H9 (cell line): ENCODE measurements at regions not wholly inside any gene's neighbourhood (a gene's known extent, or its start where the extent isn't known, plus 50 kb on each side); places are given as distances from the start of the nearest gene placed in this dataset.

Source experiments
- DNase-seq: peaks from one replicate; pipeline ENCODE4 v3.0.0-alpha.2; 2017
- H2AFZ ChIP-seq: one replicate; pipeline ENCODE4 v1.6.1; 2013; ENCODE audit warnings: mild to moderate bottlenecking, low read length, control low read depth, moderate library complexity
- H2AK5ac ChIP-seq: 2 replicates; pipeline ENCODE4 v1.6.1; 2013; ENCODE audit warnings: low read length, control low read depth, mixed read lengths; ENCODE audit not compliant: insufficient read length
- H2BK120ac ChIP-seq: one replicate; pipeline ENCODE4 v1.6.1; 2013; ENCODE audit warnings: low read depth, mild to moderate bottlenecking, low read length, control low read depth, inconsistent platforms; ENCODE audit not compliant: poor library complexity, severe bottlenecking
- H2BK12ac ChIP-seq: 2 replicates; pipeline ENCODE4 v1.6.1; 2013; ENCODE audit warnings: low read length, control low read depth, mixed read lengths, low read depth; ENCODE audit not compliant: insufficient read length
- H2BK15ac ChIP-seq: 2 replicates; pipeline ENCODE4 v1.6.1; 2013; ENCODE audit warnings: low read depth, low read length, control low read depth
- H2BK20ac ChIP-seq: one replicate; pipeline ENCODE4 v1.6.1; 2013; ENCODE audit warnings: low read depth, mild to moderate bottlenecking, low read length, control low read depth, inconsistent platforms; ENCODE audit not compliant: poor library complexity, severe bottlenecking
- H2BK5ac ChIP-seq: 2 replicates; pipeline ENCODE4 v1.6.1; 2013; ENCODE audit warnings: low read length, control low read depth, mixed read lengths; ENCODE audit not compliant: insufficient read length
- H3K14ac ChIP-seq: 2 replicates; pipeline ENCODE4 v1.6.1; 2013; ENCODE audit warnings: low read length, control low read depth; ENCODE audit not compliant: insufficient read depth
- H3K18ac ChIP-seq: 2 replicates; pipeline ENCODE4 v1.6.1; 2013; ENCODE audit warnings: low read depth, mild to moderate bottlenecking, mixed read lengths, low read length, control low read depth; ENCODE audit not compliant: insufficient read length
- H3K23ac ChIP-seq: 2 replicates; pipeline ENCODE4 v1.6.1; 2013; ENCODE audit warnings: low read length, control low read depth, mixed read lengths, low read depth; ENCODE audit not compliant: insufficient read length
- H3K23me2 ChIP-seq: 2 replicates; pipeline ENCODE4 v1.6.1; 2013; ENCODE audit warnings: low read depth, mild to moderate bottlenecking, mixed read lengths, low read length, control low read depth; ENCODE audit not compliant: insufficient read length, poor library complexity, severe bottlenecking
- H3K27ac ChIP-seq: 2 replicates; pipeline ENCODE4 v1.5.1; 2013; ENCODE audit warnings: low read length, control low read depth, mixed read lengths, low read depth; ENCODE audit not compliant: insufficient read length
- H3K27me3 ChIP-seq: 2 replicates; pipeline ENCODE4 v1.6.1; 2013; ENCODE audit warnings: low read length, control low read depth, inconsistent platforms; ENCODE audit not compliant: insufficient read depth
- H3K4ac ChIP-seq: 2 replicates; pipeline ENCODE4 v1.6.1; 2013; ENCODE audit warnings: low read depth, mild to moderate bottlenecking, control low read depth, inconsistent platforms, low read length, moderate library complexity
- H3K4me1 ChIP-seq: 2 replicates; pipeline ENCODE4 v1.6.1; 2013; ENCODE audit warnings: low read length, control low read depth, inconsistent platforms; ENCODE audit not compliant: insufficient read depth
- H3K4me2 ChIP-seq: 2 replicates; pipeline ENCODE4 v1.6.1; 2013; ENCODE audit warnings: low read length, control low read depth, mixed read lengths; ENCODE audit not compliant: insufficient read length, insufficient read depth
- H3K56ac ChIP-seq: 2 replicates; pipeline ENCODE4 v1.6.1; 2013; ENCODE audit warnings: low read depth, mild to moderate bottlenecking, mixed read lengths, low read length, control low read depth; ENCODE audit not compliant: insufficient read length
- H3K79me1 ChIP-seq: 2 replicates; pipeline ENCODE4 v1.6.1; 2013; ENCODE audit warnings: low read depth, mild to moderate bottlenecking, moderate library complexity, low read length, control low read depth, inconsistent platforms; ENCODE audit not compliant: insufficient read depth, poor library complexity, severe bottlenecking
- H3K79me2 ChIP-seq: 2 replicates; pipeline ENCODE4 v1.6.1; 2013; ENCODE audit warnings: low read length, control low read depth, inconsistent platforms; ENCODE audit not compliant: insufficient read depth
- H3K9ac ChIP-seq: 2 replicates; pipeline ENCODE4 v1.6.1; 2013; ENCODE audit warnings: low read length, control low read depth, mixed read lengths; ENCODE audit not compliant: insufficient read length; ENCODE audit errors: extremely low read depth
- H3K9me3 ChIP-seq: one replicate; pipeline ENCODE4 v1.6.1; 2013; ENCODE audit warnings: low read depth, low read length, inconsistent platforms; ENCODE audit not compliant: control insufficient read depth
- H3T11ph ChIP-seq: one replicate; pipeline ENCODE4 v1.6.1; 2013; ENCODE audit warnings: mild to moderate bottlenecking, low read length, control low read depth, inconsistent platforms
- H4K20me1 ChIP-seq: one replicate; pipeline ENCODE4 v1.6.1; 2013; ENCODE audit not compliant: control insufficient read depth, insufficient read length, insufficient read depth
- H4K5ac ChIP-seq: 2 replicates; pipeline ENCODE4 v1.6.1; 2013; ENCODE audit warnings: low read depth, mild to moderate bottlenecking, mixed read lengths, low read length, control low read depth; ENCODE audit not compliant: insufficient read length
- H4K8ac ChIP-seq: replicated peaks from 2 replicates; pipeline ENCODE4 v1.6.1; 2013; ENCODE audit warnings: low read length, control low read depth, mixed read lengths, low read depth; ENCODE audit not compliant: insufficient read length
- H4K91ac ChIP-seq: 2 replicates; pipeline ENCODE4 v1.6.1; 2013; ENCODE audit warnings: low read depth, mild to moderate bottlenecking, moderate library complexity, mixed read lengths, low read length, control low read depth; ENCODE audit not compliant: insufficient read length
- H3K27ac Mint-ChIP-seq, 3 experiments: 2 replicates in 2 of 3; 3 replicates in 1 of 3; pipeline ENCODE4 v1.8.0; 2020 to 2021; ENCODE audit warnings: mixed read lengths in 3 of 3, mild to moderate bottlenecking in 1 of 3, moderate library complexity in 1 of 3
- H3K27me3 Mint-ChIP-seq: 2 replicates; pipeline ENCODE4 v1.8.0; 2021; ENCODE audit warnings: low read depth, mild to moderate bottlenecking, moderate library complexity, mixed read lengths
- H3K36me3 Mint-ChIP-seq, 3 experiments: 2 replicates in 2 of 3; 3 replicates in 1 of 3; pipeline ENCODE4 v1.8.0; 2020 to 2021; ENCODE audit warnings: low read depth in 3 of 3, mixed read lengths in 3 of 3; ENCODE audit not compliant: insufficient read depth in 1 of 3
- H3K4me1 Mint-ChIP-seq, 2 experiments: 2 replicates each; pipeline ENCODE4 v1.8.0; 2020; ENCODE audit warnings: mixed read lengths in 2 of 2
- H3K4me3 Mint-ChIP-seq, 2 experiments: 2 replicates in 1 of 2; 3 replicates in 1 of 2; pipeline ENCODE4 v1.8.0; 2020 to 2021; ENCODE audit warnings: mild to moderate bottlenecking in 2 of 2, mixed read lengths in 2 of 2, moderate library complexity in 1 of 2
- H3K9me3 Mint-ChIP-seq, 2 experiments: 2 replicates in 1 of 2; 3 replicates in 1 of 2; pipeline ENCODE4 v1.8.0; 2020; ENCODE audit warnings: mild to moderate bottlenecking in 2 of 2, mixed read lengths in 2 of 2, moderate library complexity in 1 of 2
- CTCF ChIP-seq: fragments of 200-600 bp; sonication (generic); conservative IDR thresholded peaks from 3 replicates; pipeline ENCODE4 v1.8.0; 2021; ENCODE audit warnings: antibody characterized with exemption, mild to moderate bottlenecking
- WGBS: extraction: QIAGEN DNeasy Blood & Tissue Kit; methylation state at CpG from one replicate; pipeline ENCODE4 v1.1.7; 2013; ENCODE audit warnings: missing lambda C conversion rate, low lambda C conversion rate, mixed read lengths; ENCODE audit not compliant: insufficient read length; ENCODE audit errors: extremely low coverage; 5-methylcytosine and 5-hydroxymethylcytosine counted together

GRCh38 chr3:24945563-24945962, 450.9 kb upstream of the THRB start:
- Histone ChIP-seq H3K79me1 (no peaks in the 10 kb centered on the region), H4K8ac (no peak overlapping the region), H3K9ac (no peak overlapping the region), H2BK120ac (no peak overlapping the region), H3K27me3 (peaks cover 8% of the 10 kb centered on the region; the same call in 1 of the 2 replicates), H3T11ph (no peak overlapping the region), H3K9me3 (no peaks in the 10 kb centered on the region), H3K23ac (no peak overlapping the region), H3K14ac (no peak overlapping the region), H3K23me2 (no peaks in the 10 kb centered on the region), H3K4me2 (no peak overlapping the region), H3K27ac (no peak overlapping the region), H2AK5ac (no peak overlapping the region), H3K56ac (no peak overlapping the region), H2BK15ac (no peak overlapping the region), H4K5ac (no peak overlapping the region), H4K20me1 (no peaks in the 10 kb centered on the region), H3K18ac (no peak overlapping the region), H3K79me2 (no peaks in the 10 kb centered on the region), H2AFZ (no peak overlapping the region), H2BK20ac (no peak overlapping the region), H3K4ac (no peak overlapping the region), H4K91ac (no peak overlapping the region), H3K4me1 (no peaks in the 10 kb centered on the region; the same call in 1 of the 2 replicates), H2BK12ac (no peak overlapping the region), H2BK5ac (no peak overlapping the region)
- Mint-ChIP-seq H3K27ac (no peak overlapping the region), H3K36me3 (no peaks in the 10 kb centered on the region), H3K27me3 (peaks cover 53% of the 10 kb centered on the region), H3K9me3 (no peaks in the 10 kb centered on the region), H3K4me1 (no peaks in the 10 kb centered on the region), H3K4me3 (no peak overlapping the region)
- no peak for TF ChIP-seq CTCF
- WGBS: no CpG with 5 or more reads among the region's 2 CpGs
- DNase-seq: no peak
